GM13977 (cell line): ENCODE measurements at regions not wholly inside any gene's neighbourhood (a gene's known extent, or its start where the extent isn't known, plus 50 kb on each side); places are given as distances from the start of the nearest gene placed in this dataset.
"Not testable (repeated sequence)": the region's sequence is repeated elsewhere in the genome, so short reads cannot be mapped to it uniquely, and the experiment has no call there.

Experiments used
- DNase-seq: peaks from one replicate; pipeline ENCODE4 v3.0.0; 2012; ENCODE audit warnings: low spot score
- CTCF ChIP-seq: IDR thresholded peaks from 2 replicates; pipeline ENCODE4 v1.5.1; 2012; ENCODE audit warnings: mild to moderate bottlenecking, control low read depth; ENCODE audit not compliant: insufficient read depth; ENCODE audit errors: extremely low read depth, missing control alignments
- in situ Hi-C: fragments of 300-500 bp; cut with MboI; formaldehyde crosslinking; loops from one replicate; pipeline ENCODE4 v1.12.0; 2022; ENCODE audit warnings: low sequenced_read_pairs, low pct_unique_long_range_greater_than_20kb, mixed read lengths, inconsistent platforms; ENCODE audit not compliant: unreplicated experiment

DNA sequence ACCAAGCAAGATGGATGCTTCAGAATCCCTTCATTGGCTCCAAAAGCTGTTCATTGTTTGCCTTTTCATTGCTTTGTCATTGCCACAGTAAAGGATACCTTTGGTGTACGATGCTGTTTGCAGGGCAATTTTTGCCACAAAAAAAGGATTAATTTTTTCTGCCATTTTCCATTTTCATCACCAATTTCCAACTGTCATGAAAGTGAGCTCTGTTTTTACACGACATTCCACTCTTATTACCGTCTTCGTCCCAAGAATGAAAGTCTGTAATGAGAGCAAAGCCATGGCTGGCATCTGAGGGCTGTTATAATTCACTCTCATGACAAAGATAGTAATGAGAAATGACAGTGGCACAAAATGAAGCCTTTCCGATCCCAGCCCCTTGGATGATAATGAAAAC, 272.7 kb upstream of the DCN start:
- TF ChIP-seq CTCF: no peak
- no peak for DNase-seq
- in situ Hi-C loops: no loop called here

DNA sequence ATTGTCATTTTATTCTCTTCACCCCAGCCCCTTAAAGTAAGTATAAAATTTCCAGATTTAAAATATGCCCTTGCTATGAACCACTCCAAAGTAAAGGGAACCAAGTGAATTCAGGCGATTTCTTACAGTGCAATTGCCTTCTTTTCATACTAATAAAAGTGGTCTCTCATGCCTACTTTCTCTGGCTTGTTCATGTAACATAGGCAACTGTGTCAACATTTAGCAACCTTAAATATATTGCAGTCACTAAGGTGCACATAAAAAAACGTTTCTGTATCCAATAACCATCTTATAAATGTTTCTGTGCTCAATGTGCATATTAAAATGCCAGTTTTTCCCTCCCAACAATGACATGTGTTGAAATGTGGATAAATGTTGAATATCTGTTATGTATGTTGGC, 271.6 kb upstream of the DCN start:
- TF ChIP-seq CTCF: no peak
- DNase-seq: no peak
- in situ Hi-C loops: no loop called here

- DNase-seq, in situ Hi-C loops: not testable (repeated sequence)
Observed at GRCh38 chr12:91452464-91452863, 269.8 kb upstream of the DCN start.

GRCh38 chr12:91441993-91442952, 259.7 kb upstream of the DCN start:
- TF ChIP-seq CTCF: no peak
- in situ Hi-C loops: no loop called here
- no peak for DNase-seq

DNA sequence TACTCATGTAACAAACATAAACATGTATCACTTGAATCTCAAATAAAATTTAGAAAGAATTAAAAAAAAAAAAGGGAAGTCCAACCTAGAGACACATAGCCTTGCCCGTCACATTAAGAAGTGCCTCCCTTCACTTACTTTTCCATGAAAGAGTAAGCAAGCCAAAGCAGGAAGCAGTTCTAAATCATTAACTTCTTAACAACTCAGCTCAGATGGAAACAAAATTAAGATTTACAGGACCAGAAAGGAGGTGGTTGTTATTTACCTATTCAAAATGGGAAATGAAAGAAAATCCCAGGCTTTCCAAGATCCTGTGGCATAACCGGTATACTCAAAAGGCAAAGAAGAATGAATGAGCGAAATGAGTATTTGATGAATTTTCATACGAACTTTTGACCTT, 258.6 kb upstream of the DCN start:
- DNase-seq: no peak
- no peak for TF ChIP-seq CTCF
- in situ Hi-C loops: no loop called here

- TF ChIP-seq CTCF: no peak
- in situ Hi-C loops: no loop called here
Observed at GRCh38 chr12:91434081-91434480, 251.5 kb upstream of the DCN start.

DNA sequence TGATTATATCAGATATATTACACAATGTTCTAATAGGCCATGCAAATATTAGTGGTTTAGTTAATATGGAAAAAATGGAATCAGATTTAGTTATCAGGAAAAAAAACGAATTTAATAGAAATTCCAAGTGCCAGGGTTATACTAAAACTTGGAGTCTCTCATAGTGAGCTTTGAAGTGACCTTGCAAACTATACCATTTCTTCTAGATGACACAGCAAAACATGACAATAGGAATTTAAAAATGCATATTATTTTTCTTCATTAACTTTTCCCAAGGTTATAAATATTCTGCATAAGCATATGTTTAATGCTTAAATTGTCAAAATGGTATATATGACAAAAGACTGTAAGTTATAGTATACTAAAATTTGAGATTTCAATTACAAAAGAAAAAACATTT, 250.1 kb upstream of the DCN start:
- no peak for DNase-seq
- TF ChIP-seq CTCF: no peak
- in situ Hi-C loops: no loop called here

More at GRCh38 chr12:91434081-91434480, 251.5 kb upstream of the DCN start:
- DNase-seq: no peak
